Kasumi-1 (cell line): ENCODE measurements at regions not wholly inside any gene's neighbourhood (a gene's known extent, or its start where the extent isn't known, plus 50 kb on each side); places are given as distances from the start of the nearest gene placed in this dataset.

ENCODE experiments used
- DNase-seq, 2 experiments: peaks; one replicate each; lab custom pipeline; 2025; lab: John Stamatoyannopoulos, UW

DNA sequence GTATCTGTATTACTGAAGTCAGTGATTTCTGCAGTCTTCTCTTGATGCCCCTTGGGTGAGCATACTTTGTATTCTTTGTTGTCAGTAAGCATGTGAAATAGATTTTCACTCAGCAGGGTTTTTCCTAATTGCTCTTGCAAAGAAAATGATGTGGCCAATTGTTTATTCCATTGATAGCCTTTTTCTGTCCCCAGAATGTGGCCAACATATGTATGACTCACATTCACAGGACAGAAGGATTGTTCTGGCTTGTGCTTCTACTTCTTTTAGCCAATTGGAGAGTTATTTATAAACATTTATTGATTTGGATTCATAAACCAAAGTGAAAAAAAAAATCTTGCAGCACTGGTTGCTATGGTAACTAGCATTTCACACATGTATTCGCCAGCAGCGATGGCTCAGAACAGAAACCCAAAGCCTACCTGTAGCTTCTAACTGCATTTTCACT lies 54.4 kb upstream of the RBM24 start:
- no peak for DNase-seq

DNA sequence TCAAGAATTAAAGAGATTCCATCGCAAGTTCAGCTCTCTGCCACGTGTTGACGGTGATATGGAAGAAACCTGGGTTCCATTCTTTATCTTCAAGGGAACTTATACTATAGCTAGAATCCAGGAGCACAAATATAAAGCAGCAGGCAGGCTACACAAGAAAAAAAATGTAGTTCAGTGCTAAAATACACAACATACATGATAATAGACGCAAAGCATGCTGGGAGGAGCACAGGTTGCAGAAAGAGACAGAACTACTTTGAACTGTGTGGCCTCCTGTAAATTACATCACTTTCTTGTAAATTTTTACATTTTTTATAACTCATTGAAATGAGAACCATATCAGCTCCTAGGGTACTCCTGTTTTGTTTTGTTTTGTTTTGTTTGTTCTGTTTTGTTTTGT lies 53.8 kb upstream of the RBM24 start:
- DNase-seq = no peak
